ENCODE measurements at regions not wholly inside any gene's neighbourhood (a gene's known extent, or its start where the extent isn't known, plus 50 kb on each side); places are given as distances from the start of the nearest gene placed in this dataset.

DNA sequence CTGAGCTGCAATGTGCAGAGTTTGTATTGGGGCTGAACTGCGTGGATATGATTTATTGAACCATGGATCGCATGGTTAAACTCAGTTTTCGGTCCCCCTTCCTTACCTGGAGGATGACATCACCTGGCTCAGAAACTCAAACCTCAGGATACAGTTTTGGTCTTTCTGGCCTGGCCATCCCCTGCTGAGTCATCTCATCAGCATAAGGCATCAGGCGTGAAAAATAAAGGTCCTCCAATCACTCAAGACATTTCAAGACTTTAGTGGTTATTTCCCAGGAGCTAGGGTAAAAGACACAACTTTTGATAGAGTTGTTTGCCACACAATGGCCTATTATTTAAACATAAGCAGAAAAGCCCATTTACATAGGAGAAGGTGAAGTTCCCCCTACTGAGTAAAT, 631.1 kb upstream of the TMEM132C start:
- TF ChIP-seq TAF1 (IDR thresholded peaks at IDR 0.05; ENCODE audit: low read depth) (no peak), CTCF (IDR thresholded peaks at IDR 0.05; ENCODE audit: poor library complexity, severe bottlenecking) (no peak), POLR2AphosphoS5 (IDR thresholded peaks at IDR 0.05) (no peak), SMC3 (conservative IDR thresholded peaks at IDR 0.05; ENCODE audit: poor library complexity) (no peak), EP300 (conservative IDR thresholded peaks at IDR 0.05; ENCODE audit: poor library complexity, severe bottlenecking) (no peak), EZH2 (IDR thresholded peaks at IDR 0.05; ENCODE audit: borderline replicate concordance, insufficient read depth, low read length, poor library complexity, severe bottlenecking) (no peak), MXI1 (conservative IDR thresholded peaks at IDR 0.05; ENCODE audit: poor library complexity, severe bottlenecking) (no peak), RAD21 (conservative IDR thresholded peaks at IDR 0.05) (no peak)
- TF ChIP-seq, protein P1, sequence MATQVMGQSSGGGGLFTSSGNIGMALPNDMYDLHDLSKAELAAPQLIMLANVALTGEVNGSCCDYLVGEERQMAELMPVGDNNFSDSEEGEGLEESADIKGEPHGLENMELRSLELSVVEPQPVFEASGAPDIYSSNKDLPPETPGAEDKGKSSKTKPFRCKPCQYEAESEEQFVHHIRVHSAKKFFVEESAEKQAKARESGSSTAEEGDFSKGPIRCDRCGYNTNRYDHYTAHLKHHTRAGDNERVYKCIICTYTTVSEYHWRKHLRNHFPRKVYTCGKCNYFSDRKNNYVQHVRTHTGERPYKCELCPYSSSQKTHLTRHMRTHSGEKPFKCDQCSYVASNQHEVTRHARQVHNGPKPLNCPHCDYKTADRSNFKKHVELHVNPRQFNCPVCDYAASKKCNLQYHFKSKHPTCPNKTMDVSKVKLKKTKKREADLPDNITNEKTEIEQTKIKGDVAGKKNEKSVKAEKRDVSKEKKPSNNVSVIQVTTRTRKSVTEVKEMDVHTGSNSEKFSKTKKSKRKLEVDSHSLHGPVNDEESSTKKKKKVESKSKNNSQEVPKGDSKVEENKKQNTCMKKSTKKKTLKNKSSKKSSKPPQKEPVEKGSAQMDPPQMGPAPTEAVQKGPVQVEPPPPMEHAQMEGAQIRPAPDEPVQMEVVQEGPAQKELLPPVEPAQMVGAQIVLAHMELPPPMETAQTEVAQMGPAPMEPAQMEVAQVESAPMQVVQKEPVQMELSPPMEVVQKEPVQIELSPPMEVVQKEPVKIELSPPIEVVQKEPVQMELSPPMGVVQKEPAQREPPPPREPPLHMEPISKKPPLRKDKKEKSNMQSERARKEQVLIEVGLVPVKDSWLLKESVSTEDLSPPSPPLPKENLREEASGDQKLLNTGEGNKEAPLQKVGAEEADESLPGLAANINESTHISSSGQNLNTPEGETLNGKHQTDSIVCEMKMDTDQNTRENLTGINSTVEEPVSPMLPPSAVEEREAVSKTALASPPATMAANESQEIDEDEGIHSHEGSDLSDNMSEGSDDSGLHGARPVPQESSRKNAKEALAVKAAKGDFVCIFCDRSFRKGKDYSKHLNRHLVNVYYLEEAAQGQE (IDR thresholded peaks at IDR 0.05; ENCODE audit: borderline replicate concordance), result no peak
- Histone ChIP-seq H3K27ac (ENCODE audit: low read length) (no peak overlapping the region), H3K27me3 (ENCODE audit: insufficient read depth, low read depth, low read length) (no peaks in the 10 kb centered on the region), H3F3A (ENCODE audit: insufficient read depth, low read length, poor library complexity, severe bottlenecking) (no peaks in the 10 kb centered on the region), H2AFZ (ENCODE audit: low read depth, low read length) (no peak overlapping the region), H3K9ac (ENCODE audit: low read length) (no peak overlapping the region), H3K4me2 (ENCODE audit: low read length) (no peak overlapping the region), H3K36me3 (ENCODE audit: insufficient read depth, low read length) (no peaks in the 10 kb centered on the region), H4K20me1 (ENCODE audit: insufficient read depth) (no peaks in the 10 kb centered on the region), H3K9me3 (ENCODE audit: low read length) (peaks cover 3% of the 10 kb centered on the region), H3K9me2 (ENCODE audit: insufficient read depth, low read length) (no peaks in the 10 kb centered on the region), H3K79me2 (replicated peaks; ENCODE audit: insufficient read depth, low read length) (no peaks in the 10 kb centered on the region), H3K4me3 (ENCODE audit: low read length) (no peak overlapping the region)

DNA sequence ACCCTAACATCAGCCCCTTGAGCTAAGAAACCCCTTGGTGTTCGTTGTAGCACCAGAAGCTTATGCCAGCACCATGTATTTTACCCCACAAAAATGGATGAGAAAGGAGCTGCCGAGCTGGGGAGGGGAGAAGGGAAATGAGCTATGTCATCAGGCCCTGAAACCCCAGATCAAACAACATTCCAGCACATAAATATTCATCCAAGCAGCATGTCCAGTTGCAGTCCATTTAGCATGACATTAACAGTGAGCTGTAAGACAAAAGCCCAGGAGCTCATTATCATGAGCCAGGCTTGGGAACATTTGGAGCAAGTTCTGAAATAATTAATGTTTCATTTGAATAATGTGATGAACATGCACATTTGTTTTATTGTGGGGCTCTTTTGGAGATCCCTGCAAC, 630.1 kb upstream of the TMEM132C start:
- Histone ChIP-seq H3K4me2 (ENCODE audit: low read length) (no peak overlapping the region), H2AFZ (ENCODE audit: low read depth, low read length) (no peak overlapping the region), H4K20me1 (ENCODE audit: insufficient read depth) (no peaks in the 10 kb centered on the region), H3K9ac (ENCODE audit: low read length) (no peak overlapping the region), H3K4me3 (ENCODE audit: low read length) (no peak overlapping the region), H3K27me3 (ENCODE audit: insufficient read depth, low read depth, low read length) (no peaks in the 10 kb centered on the region), H3F3A (ENCODE audit: insufficient read depth, low read length, poor library complexity, severe bottlenecking) (no peaks in the 10 kb centered on the region), H3K9me2 (ENCODE audit: insufficient read depth, low read length) (no peaks in the 10 kb centered on the region), H3K27ac (ENCODE audit: low read length) (no peak overlapping the region), H3K79me2 (replicated peaks; ENCODE audit: insufficient read depth, low read length) (no peaks in the 10 kb centered on the region), H3K36me3 (ENCODE audit: insufficient read depth, low read length) (no peaks in the 10 kb centered on the region), H3K9me3 (ENCODE audit: low read length) (peaks cover 3% of the 10 kb centered on the region)
- TF ChIP-seq POLR2AphosphoS5 (IDR thresholded peaks at IDR 0.05) (no peak), RAD21 (conservative IDR thresholded peaks at IDR 0.05) (no peak), TAF1 (IDR thresholded peaks at IDR 0.05; ENCODE audit: low read depth) (no peak), SMC3 (conservative IDR thresholded peaks at IDR 0.05; ENCODE audit: poor library complexity) (no peak), EP300 (conservative IDR thresholded peaks at IDR 0.05; ENCODE audit: poor library complexity, severe bottlenecking) (no peak), CTCF (IDR thresholded peaks at IDR 0.05; ENCODE audit: poor library complexity, severe bottlenecking) (no peak), MXI1 (conservative IDR thresholded peaks at IDR 0.05; ENCODE audit: poor library complexity, severe bottlenecking) (no peak), EZH2 (IDR thresholded peaks at IDR 0.05; ENCODE audit: borderline replicate concordance, insufficient read depth, low read length, poor library complexity, severe bottlenecking) (no peak)
- TF ChIP-seq, protein P1 (IDR thresholded peaks at IDR 0.05; ENCODE audit: borderline replicate concordance), result no peak
